Endothelial cell (in vitro differentiated cells): ENCODE measurements at regions not wholly inside any gene's neighbourhood (a gene's known extent, or its start where the extent isn't known, plus 50 kb on each side); places are given as distances from the start of the nearest gene placed in this dataset.

ENCODE experiments used
- DNase-seq: peaks from one replicate; pipeline ENCODE4 v3.0.0; 2021; ENCODE audit warnings: low spot score
- H3K27ac Mint-ChIP-seq: one replicate; pipeline ENCODE4 v1.8.0; 2021; ENCODE audit warnings: mixed read lengths, inconsistent platforms; ENCODE audit not compliant: unreplicated experiment
- H3K27me3 Mint-ChIP-seq: one replicate; pipeline ENCODE4 v1.8.0; 2021; ENCODE audit warnings: mild to moderate bottlenecking, moderate library complexity, mixed read lengths, inconsistent platforms; ENCODE audit not compliant: unreplicated experiment
- H3K36me3 Mint-ChIP-seq: one replicate; pipeline ENCODE4 v1.8.0; 2021; ENCODE audit warnings: mild to moderate bottlenecking, low read depth, mixed read lengths, inconsistent platforms; ENCODE audit not compliant: unreplicated experiment
- H3K4me1 Mint-ChIP-seq: one replicate; pipeline ENCODE4 v1.8.0; 2021; ENCODE audit warnings: mild to moderate bottlenecking, mixed read lengths, inconsistent platforms; ENCODE audit not compliant: unreplicated experiment
- H3K4me3 Mint-ChIP-seq: one replicate; pipeline ENCODE4 v1.8.0; 2021; ENCODE audit warnings: mild to moderate bottlenecking, mixed read lengths, inconsistent platforms; ENCODE audit not compliant: unreplicated experiment
- H3K9me3 Mint-ChIP-seq: one replicate; pipeline ENCODE4 v1.8.0; 2021; ENCODE audit warnings: mixed read lengths, inconsistent platforms; ENCODE audit not compliant: unreplicated experiment
- CTCF ChIP-seq: fragments of 200-600 bp; sonication (generic); IDR thresholded peaks from one replicate; pipeline ENCODE4 v1.5.0; 2021; ENCODE audit warnings: antibody characterized with exemption; ENCODE audit not compliant: unreplicated experiment

DNA sequence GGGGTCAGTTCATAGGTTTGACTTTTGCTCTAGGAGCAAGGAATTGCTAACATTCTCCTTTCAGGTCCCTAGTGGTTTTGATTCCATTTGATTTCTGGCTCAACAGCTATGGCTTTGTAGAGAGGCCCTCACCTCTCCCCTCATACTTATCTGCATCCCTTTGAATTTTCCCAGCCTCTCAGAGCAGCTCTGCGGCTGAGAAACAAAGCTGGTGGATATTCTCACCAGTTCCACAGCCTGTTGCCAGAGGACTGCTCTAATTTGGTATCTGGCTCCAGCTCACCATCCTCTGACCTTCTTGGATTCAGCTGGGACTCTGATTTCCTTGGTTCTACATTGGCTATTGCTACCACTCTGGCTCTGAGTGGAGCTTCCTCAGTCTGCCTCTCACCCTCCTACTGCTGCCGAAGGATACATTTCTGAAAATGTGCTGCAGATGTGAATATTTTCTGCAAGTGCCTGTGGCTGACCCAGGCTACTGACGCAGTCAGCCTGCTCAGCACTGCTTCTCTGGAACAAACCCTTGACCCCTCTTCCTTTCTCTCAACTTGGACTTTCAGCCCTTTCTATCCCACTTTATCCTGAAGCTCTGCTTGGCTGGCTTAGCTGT, 110.9 kb upstream of the ENPEP start:
- Mint-ChIP-seq H3K27me3 (no peaks in the 10 kb centered on the region), H3K4me3 (no peak overlapping the region), H3K9me3 (no peaks in the 10 kb centered on the region), H3K4me1 (no peaks in the 10 kb centered on the region), H3K36me3 (no peaks in the 10 kb centered on the region), H3K27ac (no peak overlapping the region)
- TF ChIP-seq CTCF: no peak
- no peak for DNase-seq

GRCh38 chr4:110361921-110362320, 114.0 kb upstream of the ENPEP start:
- no peak for DNase-seq
- TF ChIP-seq CTCF: no peak
- Mint-ChIP-seq H3K9me3 (no peaks in the 10 kb centered on the region), H3K27ac (no peak overlapping the region), H3K27me3 (no peaks in the 10 kb centered on the region), H3K4me1 (no peaks in the 10 kb centered on the region), H3K36me3 (no peaks in the 10 kb centered on the region), H3K4me3 (no peak overlapping the region)

- no peak for TF ChIP-seq CTCF
- Mint-ChIP-seq H3K36me3 (no peaks in the 10 kb centered on the region), H3K27ac (no peak overlapping the region), H3K27me3 (no peaks in the 10 kb centered on the region), H3K4me3 (no peak overlapping the region), H3K9me3 (no peaks in the 10 kb centered on the region), H3K4me1 (no peaks in the 10 kb centered on the region)
- no peak for DNase-seq
These were observed 116.9 kb upstream of the ENPEP start for GRCh38 chr4:110359076-110359475.

GRCh38 chr4:110357521-110357920, 118.4 kb upstream of the ENPEP start:
- Mint-ChIP-seq H3K4me3 (no peak overlapping the region), H3K9me3 (no peaks in the 10 kb centered on the region), H3K36me3 (no peaks in the 10 kb centered on the region), H3K4me1 (no peaks in the 10 kb centered on the region), H3K27me3 (no peaks in the 10 kb centered on the region), H3K27ac (no peak overlapping the region)
- no peak for DNase-seq
- no peak for TF ChIP-seq CTCF

DNA sequence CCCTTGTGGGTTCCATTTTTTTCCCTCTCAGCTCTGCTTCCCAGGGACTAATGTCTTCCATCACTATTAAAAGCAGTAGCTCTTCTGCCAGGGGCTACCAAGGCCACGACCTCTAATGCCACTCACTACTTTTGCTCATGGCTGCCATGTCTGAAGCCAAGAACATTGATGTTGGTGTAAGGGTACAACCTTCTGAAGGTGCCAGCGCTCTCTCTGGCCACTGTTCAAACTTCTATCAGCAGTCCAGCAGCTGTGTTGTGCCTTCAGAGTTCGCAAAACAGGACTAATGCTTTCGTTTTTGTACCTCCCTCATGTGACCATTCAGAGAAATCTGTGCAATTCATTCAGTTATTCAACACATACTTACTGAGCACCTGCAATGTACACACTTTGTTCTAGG, 121.5 kb upstream of the ENPEP start:
- TF ChIP-seq CTCF: no peak
- no peaks in the 10 kb centered on the region for H3K4me1 Mint-ChIP-seq
- no peaks in the 10 kb centered on the region for H3K36me3 Mint-ChIP-seq
- no peaks in the 10 kb centered on the region for H3K9me3 Mint-ChIP-seq
- no peak overlapping the region for H3K27ac Mint-ChIP-seq
- DNase-seq: no peak
- no peaks in the 10 kb centered on the region for H3K27me3 Mint-ChIP-seq
- no peak overlapping the region for H3K4me3 Mint-ChIP-seq
